HK-2 (cell line): ENCODE measurements at regions not wholly inside any gene's neighbourhood (a gene's known extent, or its start where the extent isn't known, plus 50 kb on each side); places are given as distances from the start of the nearest gene placed in this dataset.

ENCODE experiments used
- DNase-seq: peaks from one replicate; pipeline ENCODE4 v3.0.0-alpha.2; 2018; ENCODE audit not compliant: unreplicated experiment

DNA sequence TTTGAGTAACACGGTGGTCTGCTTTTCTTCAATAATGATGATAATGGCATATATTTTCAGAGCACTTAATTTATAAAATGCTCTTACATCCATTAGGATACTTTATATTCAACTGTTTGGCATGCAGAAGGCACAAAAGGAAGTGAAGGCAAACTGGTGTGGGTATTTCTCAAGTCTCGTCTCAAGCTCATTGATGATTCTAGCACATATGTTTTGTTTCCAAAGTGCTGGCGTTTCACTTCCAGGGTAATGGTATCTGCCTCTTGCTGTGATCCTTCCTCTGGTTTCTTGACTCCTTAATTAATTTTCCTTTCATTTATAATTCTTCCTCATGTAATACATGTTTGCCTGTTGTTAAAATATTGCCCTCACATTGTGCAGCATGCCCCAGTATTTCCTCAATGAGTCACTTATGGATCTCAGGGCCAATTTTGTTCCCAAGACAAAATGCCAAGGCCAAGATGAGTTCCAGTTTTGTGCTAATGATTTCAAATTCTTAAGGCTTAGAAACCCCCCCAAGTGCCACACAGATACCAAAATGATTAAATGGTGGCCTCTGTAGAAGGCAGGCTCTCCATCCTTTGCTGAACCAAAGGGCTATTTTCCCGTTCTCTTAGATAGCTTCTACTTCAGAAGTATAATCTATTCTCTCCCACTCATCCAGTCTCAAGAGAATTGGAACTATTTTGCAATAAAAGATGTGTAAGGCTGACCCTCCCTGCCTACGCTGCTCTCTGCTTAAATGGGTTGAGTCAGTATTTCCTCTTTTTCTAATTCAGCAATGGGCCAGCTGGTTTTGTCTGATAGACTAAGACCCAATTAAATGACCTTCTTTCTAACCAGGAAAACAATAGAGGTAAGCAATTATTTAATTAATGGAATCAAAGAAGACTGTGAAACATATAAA lies 171.2 kb downstream of the ZNF365 start:
- DNase-seq = no peak

DNA sequence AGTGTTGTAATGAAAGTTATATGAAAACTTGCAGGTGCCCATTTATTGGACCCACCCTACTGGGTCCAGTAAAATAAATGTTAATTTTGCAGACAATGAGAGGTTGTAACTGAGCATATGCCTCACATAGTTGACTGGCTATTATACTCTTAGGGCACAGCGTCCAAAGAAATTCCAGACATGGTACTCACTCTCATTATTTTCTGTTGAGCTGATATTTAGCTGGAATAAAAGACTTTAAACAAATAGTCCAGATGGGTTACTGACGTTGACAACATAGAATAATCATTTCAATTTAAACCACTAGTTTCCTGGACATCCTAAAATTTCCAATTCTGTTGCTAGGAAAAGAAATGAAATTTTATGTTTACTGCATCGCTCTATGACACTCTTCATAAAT lies 174.5 kb downstream of the ZNF365 start:
- DNase-seq = no peak

DNA sequence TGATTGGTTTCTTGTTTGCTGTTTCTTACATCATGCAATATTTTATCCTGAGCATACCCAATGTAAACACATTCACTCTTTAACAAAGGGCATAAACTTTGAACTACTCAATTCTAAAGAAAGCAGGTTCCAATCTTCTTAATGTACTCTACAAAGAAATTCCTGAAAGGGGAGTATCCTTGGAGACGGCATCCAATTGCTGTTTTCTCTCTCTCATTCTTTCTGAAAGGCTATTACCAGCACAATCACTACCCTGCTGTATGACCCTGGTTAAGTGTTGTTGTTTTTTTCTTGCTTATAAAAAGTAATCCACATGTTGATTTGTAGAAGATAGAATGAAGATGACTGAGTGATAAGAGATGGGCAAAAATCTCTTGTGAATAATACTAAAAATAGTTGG lies 176.0 kb downstream of the ZNF365 start:
- no peak for DNase-seq

DNA sequence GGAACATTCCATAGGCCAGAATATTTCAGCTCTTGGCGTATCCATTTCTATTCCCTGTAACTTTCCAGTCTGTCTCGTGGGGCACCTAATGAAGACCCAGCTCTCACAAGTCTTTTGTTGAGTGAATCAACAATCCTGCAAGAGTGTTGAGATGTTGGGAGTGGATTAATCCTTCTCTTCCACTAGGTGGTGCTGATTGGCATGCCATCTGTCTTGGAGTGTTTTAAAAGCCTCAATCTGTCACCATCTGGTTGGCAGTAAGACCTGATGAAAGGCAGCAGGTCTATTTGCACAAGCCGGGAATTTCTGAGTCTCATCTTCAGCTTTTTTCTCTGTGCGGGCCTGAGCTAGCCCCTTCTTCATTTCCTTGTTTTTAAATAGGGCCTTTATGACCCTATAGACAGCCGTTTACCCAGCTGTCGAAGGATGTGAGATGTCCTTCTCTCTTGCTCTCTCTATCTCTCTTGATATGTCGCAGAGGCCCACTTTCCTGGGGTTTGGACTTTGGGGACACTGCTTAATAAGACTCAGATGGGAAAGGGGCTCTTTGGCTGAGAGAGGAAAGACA lies 180.5 kb downstream of the ZNF365 start:
- no peak for DNase-seq

DNA sequence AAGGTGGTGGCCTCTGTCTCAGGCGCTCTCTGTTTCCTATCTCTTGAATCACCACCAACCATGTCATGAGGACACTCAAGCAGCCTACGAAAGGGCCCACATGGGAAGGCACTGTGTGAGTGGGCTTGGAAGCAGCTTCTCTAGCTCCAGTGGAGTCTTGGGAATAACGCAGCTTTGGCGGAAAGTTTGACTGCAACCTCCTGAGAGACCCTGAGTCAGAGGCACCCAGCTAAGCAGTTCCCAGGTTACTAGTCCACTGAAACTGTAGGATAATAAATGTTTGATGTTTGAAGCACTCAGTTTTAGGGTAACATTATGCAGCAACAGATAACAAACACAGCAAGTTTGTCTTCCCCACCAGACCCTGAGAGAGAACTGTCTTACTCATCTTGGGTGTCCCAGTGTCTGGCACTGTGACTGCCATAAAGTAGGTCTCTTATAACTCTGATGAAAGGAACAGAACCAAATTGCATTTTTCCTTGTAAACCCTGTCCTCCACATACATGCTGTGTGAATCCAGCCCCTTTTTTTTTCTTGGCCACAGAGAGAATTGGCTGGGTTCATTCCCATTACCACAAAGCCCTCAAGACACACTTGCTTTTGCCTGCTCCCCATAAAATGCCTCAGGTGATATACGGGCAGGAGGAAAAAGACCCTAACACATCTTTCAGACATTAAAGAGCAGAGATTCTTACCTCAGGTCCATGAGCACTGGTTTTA lies 185.5 kb downstream of the ZNF365 start:
- DNase-seq = no peak

DNA sequence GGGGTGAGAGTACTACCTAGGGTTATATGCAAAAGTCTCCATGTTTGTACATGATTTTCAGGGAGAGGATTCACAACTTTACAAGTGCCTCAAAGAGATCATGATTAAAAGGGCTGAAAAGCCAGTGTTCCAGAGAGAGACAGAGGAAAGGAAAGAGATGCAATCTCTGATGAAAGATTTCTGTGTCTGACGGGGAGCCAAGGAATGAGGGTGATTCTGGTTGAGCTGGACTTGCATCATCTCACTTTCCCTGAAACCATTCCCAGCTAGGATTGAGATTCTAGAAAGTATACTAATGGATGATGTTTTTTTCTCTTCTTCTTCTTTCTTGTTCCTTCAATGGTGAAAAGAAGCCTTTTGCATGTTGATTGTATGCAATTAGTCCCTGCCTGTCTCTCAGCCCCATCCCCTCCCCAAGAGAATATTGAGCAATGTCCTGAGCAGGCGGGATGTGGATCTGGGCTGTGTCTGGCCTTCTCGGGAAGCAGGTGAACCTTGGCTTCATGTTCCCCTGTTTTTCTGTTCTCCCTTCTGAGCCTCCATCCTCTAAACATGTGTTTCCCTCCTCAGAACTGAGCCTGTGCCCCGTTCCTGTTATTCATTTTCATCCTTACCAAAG lies 186.1 kb downstream of the ZNF365 start:
- no peak for DNase-seq

DNA sequence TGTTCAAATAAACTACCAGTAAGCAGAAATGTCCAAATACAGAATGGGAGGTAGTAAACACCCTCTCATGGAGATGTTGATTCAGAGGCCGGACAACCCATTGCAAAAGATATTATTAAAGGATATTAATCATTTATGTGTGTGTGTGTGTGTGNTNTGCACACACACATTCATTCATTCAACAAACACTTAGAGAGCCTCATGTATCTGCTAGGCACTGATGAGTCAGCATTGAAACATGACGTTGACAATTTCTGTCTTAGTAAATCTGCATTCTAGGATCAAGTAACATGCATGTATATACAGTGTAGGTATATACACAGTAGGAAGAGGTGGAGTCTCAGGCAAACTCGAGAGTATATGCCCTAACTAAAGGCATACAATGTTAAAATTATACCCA lies 187.0 kb downstream of the ZNF365 start:
- no peak for DNase-seq

DNA sequence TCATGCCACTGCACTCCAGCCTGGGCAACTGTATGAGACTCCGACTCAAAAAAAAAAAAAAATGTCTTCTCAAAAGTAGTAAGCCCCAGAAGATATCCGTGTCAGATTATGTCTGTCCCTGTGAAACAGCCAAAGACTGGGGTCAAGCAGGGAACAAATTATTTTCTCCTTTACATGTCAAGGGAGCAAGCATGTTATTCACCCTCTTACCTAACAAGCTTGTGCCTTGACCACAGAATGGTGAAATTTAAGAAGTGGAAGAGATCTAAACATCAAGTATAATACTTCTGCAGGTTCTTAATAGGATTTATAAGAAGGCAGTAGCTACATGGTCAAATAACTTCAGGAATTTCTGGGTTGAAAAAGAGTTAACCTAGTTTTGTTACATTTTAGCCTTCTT lies 187.9 kb downstream of the ZNF365 start:
- no peak for DNase-seq

DNA sequence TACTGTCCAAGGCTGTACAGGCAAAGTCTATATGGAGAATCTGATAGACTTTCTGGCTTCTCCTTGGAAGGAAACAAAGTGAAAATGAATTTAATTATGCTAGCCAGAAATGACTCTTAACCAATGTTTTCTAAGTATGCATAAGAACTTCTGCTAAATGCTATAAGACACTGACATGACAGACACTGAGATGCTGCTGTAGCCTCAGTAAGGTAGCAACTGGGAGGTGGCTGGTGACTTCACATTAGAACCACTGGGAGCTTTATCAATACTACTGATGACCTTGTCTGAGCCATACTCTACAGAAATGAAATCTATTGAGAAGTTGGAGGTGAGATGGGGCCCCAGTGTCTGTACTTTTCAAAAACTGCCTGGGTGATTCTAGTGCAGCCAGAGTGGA lies 188.6 kb downstream of the ZNF365 start:
- DNase-seq = no peak

DNA sequence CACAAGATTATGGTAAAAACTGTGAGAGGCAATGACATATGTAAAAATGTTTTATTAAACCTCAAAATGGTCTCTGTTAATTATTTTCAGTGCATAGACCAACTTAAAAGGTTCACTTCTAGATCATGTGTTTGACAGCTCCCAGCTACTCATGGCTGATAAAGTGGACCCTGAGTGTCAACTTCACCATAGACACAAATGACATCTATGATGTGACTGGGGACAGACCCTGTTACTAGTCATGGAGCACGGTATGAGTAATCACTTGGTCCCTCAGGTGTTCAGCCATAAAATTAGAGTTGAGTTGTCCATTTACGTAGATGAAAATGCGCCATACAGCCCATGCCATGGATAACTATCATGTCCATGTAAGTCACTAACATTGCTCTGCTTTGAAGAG lies 199.8 kb downstream of the ZNF365 start:
- DNase-seq = no peak

DNA sequence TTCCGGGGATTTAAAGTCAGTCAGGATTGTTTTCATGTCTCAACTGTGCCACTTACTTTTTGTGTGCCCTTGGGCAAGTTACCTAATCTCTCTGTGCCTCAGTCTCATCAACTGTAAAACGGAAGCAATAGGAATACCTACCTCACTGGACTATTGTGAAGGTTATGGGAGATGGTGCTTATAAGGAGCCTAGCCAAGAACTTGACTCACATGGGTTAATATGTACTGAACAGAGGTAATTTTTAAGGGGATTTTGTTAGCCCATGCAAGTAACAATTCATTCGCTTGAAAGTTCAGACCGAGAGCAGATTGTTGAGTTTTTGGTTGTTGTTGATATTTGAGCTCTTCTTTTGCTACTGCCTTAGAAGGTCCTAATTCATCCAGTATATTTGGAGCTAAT lies 202.9 kb downstream of the ZNF365 start:
- no peak for DNase-seq

DNA sequence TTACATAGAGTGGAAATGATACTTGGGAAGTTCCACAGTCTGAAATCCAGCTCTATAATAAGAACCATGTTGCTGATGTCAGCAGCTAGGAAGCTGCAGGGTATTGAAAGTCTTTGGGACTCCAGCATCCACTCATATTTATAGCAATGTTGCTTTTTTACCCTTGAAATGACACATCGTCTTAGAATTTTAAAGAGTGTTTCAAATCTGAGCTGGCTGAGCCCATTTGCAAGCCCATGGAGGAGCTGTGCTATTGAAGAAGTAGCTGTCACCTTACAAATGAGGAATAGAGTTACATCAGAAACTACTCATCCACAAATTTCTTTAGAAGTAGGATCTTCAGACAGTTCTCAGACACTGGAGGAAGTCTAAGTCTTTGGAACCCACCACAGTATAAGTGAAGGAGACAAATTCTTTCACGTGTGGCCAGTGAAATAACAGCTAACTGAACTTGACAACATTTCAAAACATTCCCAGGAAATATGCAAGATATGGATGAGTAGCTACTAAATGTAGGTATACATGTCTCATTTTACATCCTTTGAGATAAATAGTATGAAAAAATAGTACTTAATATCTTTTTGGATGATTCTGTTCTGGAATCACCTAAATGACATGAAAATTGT lies 203.6 kb downstream of the ZNF365 start:
- peak; percentile 44 for DNase-seq

DNA sequence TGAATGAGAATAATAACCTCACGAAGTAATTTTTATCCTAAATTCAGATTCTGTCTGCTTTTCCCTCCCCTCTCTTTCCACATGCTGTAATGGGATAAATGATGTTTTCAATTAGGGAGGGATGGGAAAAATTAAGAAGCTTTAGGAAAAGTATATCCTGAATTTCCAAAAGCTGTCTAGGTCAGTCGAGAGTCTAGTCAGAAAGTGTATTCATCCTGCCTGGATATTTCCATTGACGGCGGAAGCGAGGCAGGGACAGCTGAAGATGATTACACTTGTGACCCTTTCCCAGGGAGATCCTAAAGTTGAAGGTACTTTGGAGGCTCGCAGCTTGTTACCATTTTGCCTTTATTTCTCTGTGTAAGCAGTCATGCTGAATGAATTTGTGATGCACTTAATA lies 204.1 kb downstream of the ZNF365 start:
- no peak for DNase-seq

DNA sequence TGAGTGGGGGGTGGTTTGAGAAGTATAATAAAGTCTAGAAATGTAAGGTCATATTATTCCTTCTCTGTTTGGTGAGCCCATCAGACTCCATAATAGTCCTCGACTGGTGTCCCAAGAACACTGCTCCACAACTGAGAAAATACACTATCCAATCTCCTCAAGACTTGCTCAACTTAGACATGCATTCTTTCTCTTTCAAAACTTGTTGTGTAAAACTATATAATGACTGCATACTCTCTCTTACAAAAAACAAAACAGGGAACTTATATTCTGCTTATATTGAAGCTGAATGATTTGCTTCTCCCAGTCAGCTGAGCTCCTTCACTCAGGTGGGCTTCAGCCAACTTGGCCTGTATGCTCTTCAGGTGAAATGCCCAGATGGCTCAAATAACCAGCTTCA lies 204.7 kb downstream of the ZNF365 start:
- DNase-seq = no peak

DNA sequence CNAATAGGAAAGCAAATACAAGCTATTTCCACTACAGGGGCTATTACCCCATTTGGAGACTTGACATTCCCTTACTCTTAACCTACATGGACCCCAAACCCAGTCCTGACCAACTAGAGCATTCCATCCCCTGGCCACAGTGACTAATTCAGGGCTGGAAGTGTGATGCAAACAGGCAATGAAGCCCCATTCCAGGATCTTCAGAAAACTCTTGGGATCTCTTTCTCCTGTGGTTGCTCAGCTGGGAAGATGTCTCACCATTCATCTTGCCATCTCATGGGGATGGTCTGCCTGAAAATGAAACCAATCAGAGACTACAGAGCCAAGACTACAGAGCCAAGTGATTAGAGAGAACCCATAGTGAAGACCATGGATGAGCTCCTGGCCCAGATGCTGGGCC lies 206.2 kb downstream of the ZNF365 start:
- DNase-seq = no peak

DNA sequence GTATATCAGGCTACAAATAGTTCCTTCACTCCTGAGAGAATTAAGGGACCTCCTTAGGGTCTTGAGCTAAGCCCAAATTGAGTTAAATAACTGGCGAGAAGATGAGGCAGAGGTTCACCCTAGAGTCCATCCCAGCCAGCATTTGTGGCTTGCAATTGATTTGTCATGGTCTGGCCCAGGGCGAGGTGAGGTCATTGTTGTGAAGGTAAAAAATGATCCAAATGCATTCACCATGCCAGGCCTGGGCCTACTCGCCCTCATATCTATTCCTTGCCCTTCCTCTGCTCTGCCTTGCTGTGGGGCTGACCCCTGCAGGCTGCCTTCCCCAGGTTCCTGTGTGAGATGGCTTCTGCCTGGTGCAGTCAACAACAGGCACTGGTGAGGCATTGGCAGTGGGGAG lies 207.2 kb downstream of the ZNF365 start:
- DNase-seq = no peak

DNA sequence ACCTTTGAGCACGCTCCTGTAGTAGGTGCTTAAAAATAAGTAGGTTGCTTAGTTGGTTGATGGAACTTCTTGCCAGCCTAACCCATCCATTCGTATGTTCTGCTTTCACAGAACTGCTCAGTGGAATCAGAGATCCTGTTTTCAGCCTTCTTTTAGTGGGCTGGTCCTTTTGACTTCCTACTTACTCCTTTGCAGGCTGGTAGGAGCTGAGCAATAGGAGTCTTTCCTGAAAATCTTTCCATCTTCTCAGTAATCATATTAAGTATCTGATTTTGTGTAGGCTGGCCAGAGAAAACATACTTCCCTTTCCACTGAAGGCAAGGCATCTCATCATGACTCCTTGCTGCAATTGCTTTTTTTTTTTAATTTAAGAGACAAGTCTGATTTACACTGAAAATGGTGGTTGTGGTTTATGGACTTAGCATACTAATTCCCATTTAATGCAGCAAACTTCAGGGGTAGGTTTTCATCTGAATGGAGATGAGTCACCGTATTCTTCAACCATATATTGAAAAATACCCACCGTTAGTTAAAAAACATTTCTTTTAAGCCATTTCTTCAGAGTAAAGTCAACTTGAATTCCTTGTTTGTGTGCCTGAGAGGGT lies 208.0 kb downstream of the ZNF365 start:
- no peak for DNase-seq

DNA sequence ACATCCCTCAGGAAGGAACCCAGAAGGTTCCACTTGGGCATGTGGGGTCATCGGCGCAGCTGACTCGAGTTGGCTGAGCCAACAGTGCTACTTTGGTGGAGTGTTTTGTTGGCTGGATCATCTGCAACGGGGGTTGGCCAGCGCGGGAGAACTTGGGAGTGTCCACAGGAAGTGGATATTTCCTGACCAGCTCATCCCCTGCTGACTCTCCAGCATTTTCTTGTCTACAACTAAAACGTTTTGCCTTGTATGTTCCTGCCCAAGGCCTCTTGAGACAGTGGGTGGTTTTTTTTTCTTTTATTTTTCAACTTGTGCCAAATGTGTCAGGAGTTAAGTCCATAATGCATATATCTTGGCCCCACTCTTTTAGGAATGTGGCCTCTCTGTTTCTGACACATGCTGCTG lies 208.6 kb downstream of the ZNF365 start:
- DNase-seq = peak; percentile 88

DNA sequence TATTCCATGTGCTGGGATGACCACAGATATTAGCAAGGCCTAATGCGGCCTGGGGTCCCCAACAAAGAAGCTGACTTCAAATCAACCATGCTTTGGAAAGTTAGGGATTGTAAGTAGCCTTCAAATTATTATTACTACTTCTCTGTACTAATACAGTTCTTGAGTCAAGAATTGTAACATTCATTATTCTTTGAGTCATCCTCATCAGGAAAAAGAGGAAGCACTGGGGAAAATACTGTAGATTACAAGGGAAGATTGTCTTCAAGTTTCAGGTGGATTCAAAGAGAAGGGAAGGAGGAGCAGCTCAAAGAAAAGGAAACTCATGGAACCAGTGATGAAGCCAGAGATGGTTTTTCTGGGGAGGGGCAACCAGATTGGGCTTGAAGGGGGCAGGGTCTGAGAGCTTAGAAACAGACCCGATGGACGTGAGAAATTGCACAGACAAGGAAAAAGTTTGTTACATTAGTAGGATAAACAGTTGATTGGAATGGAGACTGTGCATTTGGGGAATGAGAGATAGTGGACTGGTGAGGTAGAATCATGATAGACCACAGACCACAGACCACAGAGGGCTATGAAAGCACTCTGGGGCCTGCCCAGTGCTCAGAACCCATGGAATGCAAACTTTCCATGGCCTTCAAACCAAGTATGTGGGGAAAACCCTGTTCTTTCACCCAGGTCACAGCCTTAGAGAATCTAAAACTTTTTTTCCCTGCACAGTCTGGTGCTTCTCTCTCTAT lies 209.9 kb downstream of the ZNF365 start:
- DNase-seq = peak; percentile 84

DNA sequence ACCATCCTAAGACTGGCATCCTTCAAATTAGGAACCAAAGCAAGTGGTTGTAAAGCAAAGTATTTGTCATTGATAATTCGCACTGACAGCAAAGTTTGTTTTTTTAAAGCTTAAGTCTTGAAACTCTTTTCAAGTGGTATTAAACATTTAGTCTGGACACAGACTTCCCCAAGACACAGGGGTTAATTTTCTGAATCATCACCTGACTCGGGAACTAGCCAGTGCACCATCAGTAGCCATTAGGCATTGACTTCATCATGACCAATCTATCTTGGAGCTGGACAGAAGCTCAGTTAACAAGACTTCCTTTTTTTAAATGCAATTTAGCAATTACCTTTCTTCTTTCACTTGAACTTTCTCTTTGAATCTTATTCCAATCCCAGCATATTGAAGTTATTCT lies 210.6 kb downstream of the ZNF365 start:
- DNase-seq = no peak

DNA sequence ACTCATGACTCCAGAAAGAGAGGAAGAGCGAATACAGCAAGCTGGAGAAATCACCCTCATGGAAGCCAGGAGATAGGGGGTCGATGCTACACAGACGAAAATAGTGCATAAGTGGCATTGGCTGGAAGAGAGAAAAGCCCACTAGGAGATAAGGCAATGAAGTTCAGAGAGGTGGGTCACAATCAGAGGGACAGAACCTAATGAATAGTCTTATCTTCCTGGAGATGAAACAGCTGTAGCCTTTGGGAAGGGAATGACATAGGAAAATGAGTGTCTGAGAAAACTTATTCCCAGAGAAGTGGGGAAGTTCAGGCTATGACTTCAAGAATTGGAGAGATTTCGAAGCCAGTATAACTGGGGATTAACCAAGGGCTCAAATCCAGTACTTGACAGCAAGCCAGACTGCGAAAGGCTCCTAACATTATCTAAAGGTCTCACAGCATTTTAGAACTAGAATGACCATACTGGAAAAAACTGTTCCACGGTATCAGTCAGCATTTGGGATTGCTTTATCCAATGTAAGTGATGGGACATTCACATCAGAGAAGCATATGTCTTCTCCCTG lies 211.1 kb downstream of the ZNF365 start:
- no peak for DNase-seq
